SKM-1 treated with dmso at 0.1 percent for 144 hours (cell line): ENCODE measurements at regions not wholly inside any gene's neighbourhood (a gene's known extent, or its start where the extent isn't known, plus 50 kb on each side); places are given as distances from the start of the nearest gene placed in this dataset.

Experiments used
- DNase-seq: peaks from one replicate; lab custom pipeline; 2025; ENCODE audit not compliant: unreplicated experiment; lab: John Stamatoyannopoulos, UW

DNA sequence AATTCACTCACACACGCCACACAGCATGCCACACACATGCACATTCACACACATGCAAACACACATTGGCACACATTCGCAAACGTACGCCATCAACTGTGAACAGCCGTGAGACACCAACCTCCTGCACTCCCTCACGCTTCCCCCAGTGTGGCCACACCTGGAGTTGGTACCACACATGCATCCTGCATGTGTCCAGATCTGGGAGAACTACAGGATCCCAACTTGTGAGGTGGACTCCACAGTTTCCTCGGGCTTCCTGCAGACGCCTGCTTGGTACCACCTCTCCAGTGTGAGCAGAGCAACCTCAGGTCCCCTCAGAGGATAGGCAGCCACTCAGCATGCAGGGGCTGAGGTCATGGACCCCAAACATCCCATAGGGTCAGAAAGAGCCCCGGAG is 239.0 kb downstream of the EIPR1 start:
- DNase-seq, result no peak

DNA sequence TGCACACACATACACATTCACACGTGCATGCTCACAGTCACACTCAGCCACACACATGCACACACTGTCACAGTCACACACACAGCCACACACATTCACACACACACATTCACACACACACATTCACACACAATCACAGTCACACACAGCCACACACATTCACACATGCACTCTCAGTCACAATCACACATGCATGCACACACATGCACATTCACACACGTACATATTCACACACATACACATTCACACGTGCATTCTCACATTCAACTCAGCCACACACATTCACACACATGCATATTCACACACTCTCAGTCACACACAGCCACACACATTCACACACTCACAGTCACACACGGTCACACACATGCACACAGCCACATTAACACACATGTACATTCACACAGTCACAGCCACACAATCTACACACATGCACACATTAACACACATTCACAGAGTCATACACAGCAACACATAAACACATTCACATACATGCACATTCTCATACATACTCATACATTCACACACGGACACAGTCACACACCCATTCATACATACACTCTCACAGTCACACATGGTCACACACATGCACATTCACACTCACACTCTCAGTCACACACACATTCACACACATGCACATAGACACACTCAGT is 239.8 kb downstream of the EIPR1 start:
- no peak for DNase-seq

DNA sequence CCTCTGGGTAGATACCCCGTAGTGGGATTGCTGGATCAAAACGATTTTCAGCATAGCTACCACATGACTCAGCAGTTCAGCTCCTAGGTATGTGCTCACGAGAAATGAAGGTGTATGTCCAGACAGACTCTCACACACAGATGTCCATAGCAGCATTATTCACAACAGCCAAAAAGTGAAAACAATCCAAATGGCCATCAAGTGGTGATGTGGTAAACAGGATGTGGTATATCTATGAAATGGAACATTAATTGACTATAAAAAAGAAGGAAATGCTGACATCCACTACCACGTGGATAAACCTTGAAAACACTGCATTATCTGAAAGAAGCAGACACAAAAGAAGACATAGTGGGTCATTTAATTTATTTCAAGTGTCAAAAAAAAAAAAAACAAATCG is 241.9 kb downstream of the EIPR1 start:
- no peak for DNase-seq

DNA sequence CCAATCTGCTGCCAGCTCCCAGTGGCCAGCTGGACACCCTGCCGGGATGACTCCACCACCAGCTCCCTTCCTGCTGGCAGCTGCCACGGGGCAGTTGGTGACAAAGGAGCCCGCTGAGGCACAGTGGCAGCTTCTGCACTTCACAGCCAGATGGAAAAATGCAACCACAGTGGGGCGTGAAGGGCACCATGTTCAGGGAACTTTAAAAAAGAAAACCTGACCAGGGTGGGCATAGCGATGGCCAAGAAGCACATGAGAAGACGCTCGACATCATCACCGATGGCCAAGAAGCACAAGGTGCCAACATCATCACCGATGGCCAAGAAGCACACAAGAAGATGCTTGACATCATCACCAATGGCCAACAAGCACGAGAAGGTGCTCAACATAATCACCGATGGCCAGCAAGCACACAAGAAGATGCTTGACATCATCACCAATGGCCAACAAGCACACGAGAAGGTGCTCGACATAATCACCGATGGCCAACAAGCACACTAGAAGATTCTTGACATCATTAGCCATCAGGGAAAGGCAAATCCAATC is 243.5 kb downstream of the EIPR1 start:
- no peak for DNase-seq

DNA sequence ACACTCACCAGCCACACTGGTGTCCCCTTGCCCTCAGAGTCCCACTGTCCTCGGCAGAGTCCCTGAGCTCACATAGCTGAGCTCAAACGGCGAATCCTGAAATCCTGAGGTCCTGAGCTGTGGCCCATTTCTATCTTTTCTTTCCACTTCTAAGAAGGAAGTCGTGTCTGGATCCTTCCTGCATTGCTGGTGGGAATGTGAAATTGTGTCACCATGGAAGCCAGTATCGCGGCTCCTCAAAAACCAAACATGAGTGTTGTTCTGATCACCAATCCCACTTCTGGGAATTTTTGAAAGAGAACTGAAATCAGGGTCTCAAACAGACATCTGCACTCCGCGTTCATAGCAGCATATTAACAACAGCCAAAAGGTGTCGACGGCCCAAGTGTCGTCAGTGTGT is 244.7 kb downstream of the EIPR1 start:
- no peak for DNase-seq

DNA sequence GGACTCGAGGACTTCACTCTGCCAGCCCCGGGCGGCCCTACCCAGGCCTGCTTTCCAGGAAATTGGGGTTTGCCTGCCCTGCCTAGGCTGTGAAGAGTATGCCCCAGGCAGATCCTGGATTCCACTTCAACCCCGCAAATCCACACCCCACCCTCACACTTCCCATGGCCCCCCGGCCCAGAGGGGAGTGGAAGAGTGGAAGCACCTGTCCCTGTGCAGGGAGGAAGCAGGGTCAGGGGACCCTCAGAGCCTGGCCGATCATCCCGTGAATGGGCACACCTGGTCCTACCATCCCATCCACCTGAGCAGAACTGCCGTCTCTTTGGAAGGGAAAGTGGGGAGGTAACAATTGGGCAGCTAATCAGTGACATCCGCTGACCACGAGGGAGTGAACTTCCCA is 245.2 kb downstream of the EIPR1 start:
- DNase-seq, result no peak

DNA sequence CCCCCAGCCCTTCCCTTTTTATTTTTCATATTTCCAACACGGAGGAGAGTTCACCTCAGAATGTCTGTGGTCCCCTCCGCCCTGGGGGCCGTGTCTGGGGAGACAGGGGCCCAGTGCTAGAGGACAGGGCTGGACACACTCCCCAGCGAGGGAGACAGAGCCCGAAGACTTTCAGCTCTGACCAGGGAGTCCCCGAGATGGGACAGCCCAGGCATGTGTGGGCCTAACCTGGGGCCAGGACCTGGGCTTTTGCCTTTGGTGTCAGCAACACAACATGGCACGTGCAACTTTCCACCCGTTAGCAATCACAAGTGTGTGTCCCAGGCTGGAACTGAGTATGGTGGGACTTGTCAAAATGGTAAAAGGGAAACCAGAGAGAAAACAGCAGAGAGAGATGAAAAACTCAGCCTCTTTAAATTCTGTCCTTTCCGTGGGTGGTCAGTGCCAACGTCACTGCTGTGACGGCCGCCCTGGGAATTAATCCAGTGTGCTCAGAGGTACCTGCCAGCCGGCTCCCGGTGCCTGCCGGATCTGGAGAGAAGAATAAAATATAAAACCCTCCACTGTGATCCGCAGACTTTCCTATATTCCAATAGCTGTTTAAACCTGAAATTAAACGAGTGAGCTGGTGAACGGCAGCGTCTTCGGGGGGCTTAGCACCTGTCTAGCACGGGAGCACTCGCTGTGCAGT is 245.8 kb downstream of the EIPR1 start:
- no peak for DNase-seq

DNA sequence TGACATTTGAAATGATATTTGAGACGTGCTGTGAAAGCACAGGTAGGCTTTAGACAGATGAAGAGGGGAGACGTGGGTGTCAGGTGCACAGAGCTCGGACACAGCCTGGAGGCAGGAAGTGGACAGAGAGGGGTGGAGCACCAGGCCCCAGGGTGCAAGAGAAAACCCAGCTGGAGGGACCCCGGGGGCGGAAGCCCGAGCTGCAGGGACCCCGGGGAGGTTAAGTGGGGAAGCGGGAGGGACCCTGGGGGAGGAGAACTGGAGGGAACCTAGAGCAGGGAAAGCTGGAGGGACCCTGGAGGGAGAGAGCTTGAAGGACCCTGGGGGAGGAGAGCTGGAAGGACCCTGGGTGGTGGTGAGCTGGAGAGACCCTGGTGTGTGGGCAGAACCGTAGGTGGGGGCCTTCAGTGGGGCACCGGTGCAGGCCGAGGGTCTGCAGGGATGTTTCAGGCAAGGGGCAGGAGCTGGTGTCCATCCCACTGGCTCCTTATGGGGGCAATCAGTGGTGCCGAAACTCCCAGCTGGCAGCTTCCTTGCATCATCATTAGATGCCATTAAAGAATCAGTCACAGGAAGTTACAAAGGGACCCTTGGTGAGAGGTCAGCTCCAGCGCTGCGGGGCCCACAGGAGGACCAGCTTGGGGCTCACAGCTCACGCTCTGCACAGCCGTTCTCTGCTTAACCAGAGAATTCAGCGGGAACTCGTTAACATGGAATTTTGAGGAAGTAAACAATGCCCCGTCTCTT is 246.6 kb downstream of the EIPR1 start:
- no peak for DNase-seq

DNA sequence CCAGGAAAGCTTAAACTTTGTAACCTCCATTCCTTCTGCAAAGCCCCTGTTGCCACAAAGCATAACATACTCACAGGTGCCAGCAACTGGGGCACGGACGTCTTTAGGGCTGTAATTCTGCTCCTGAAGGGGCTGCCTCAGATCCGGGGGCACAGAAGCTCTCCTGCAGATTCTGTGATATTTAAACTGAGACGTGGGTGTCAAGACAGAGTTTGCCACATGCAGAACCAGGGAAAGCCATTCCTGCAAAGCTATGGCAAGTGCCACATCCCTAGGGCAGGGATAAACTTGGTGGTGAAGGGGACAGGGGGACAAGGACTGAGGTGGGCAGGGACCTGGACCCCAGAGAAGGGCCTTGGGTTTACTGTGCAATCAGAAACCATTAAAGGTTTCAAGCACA is 247.2 kb downstream of the EIPR1 start:
- no peak for DNase-seq

DNA sequence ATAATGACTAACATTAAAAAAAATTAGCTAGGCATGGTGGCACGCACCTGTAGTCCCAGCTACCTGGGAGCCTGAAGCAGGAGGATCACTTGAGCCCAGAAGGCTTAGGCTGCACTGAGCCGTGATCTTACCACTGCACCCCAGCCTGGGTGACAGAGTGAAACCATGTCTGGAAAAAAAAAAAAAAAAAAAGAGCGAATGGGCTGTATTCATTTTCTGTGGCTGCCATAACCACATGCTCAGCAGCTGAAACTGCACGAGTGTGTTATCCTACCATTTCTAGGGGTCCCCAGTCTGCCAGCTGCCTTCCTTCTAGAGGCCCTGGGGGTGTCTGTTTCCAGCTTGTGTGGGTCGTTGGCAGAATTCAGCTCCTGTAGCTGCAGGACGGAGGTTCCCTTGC is 247.8 kb downstream of the EIPR1 start:
- DNase-seq, result no peak

DNA sequence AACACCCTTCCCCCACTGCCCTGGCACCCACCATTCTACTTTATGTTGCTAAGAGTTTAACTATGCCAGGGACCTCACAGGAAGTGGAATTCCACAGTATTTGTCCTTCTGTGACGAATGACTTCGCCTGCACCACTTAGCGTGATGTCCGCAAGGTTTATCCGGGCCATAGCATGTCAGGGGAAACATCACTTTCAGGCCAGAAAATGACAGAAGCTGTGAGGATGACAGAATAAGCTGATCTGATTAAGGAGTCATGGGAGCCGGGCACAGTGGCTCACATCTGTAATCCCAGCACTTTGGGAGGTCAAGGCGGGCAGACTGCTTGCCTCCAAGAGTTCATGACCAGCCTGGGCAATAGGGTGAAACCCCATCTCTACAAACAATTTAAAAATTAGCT is 248.8 kb downstream of the EIPR1 start:
- no peak for DNase-seq

DNA sequence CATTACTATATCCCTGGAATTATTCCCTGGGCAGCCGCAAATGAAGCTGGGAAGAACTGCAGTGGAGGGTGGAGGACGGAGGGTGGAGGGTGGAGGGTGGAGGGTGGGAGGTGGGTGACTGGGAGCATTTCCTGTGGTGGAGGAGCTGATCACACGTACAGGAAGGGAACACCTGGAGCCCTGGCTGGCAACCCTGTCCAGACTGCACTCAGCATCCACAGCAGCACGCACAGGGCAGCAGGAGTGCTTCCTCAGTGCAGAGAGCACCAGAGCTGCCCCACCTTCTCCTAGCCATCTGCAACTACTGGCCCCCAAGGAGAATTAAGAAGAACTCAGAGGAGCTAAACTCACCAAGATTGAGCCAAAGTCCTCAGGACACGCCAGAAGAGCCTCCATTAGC is 249.9 kb downstream of the EIPR1 start:
- no peak for DNase-seq

DNA sequence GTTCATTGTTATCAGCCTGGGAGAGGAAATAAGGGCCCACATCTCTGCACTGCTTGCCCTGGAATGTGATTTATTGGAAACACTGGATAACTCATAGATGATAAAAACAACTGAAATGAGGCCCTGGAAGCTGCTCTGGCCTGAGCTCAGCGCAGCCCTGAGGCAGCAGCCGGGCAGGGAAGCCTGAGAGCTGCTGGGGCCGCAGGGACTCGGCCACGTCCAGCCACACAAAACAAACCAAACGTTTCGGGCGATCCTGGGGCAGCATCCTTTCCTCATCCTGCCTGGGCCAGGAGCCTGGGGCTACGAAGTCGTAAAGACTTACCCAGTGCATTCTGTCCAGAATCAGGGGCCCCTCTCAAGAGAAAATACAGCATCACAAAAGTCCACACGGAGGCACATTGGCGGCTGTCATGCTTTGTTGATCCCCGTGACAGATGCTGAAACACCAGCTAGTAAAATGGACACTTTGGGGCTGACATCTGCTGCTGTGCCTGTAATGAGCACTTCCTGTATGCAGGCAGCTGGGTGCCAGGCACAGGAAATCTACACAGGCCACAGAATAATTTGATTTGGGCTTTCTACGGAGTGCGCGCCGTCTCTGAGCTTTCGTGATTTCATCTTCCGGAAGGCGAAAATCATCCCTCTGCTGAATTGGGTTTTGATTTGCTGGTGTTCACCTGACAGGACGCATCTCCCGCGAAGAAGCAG is 250.6 kb downstream of the EIPR1 start:
- no peak for DNase-seq

DNA sequence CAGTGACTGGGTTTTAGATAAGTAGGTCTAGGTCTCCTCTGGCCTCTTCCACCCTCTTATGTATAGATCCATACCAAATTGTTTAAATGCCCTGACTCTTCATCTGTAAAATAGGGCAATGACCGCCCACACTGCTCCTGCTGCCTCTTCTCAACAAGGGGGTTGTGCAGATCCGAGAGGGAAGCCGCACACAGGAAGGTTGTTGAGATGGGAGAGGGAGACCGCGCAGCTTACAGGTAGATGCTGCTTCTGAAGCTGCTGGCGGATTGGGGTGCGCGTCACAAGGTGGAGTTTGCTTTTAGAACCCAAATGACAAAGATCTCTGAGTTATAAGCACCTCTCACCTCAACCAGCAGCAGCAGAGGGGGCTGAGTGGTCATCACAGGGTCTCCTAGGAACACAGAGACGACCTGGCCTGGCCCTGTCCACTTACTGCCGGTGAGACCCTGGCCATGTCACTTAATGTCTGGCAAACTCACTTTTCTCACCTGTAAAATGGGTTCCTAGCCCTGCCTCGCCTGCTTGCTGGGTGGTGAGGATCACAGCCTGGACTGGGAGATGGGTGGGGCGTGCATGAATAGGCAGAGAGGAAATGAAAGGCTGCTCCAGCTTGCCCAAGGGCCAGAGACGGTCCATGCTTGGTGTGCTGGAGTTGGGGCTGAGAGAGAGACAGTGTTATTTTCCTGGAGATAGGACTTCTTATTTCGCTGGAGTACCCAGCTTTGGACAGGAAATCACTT is 251.3 kb downstream of the EIPR1 start:
- no peak for DNase-seq

DNA sequence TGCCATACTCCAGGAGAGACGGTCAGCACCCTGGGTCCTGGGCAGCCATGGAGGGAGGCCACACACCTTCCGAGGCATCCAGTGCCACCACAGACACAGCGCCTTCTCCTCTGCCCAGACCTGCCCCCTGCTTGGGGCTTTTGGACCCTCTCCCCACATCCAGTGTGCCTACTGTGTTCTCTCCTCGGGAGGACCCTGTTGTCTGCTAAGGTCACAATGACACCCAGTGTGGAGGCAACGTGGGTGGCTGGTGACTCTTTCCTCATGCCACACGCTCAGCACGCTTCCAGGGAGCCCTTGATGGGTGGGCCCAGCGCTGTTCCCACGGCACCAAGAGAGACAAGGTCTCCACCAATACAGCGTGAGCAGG is 251.9 kb downstream of the EIPR1 start:
- DNase-seq, result no peak

DNA sequence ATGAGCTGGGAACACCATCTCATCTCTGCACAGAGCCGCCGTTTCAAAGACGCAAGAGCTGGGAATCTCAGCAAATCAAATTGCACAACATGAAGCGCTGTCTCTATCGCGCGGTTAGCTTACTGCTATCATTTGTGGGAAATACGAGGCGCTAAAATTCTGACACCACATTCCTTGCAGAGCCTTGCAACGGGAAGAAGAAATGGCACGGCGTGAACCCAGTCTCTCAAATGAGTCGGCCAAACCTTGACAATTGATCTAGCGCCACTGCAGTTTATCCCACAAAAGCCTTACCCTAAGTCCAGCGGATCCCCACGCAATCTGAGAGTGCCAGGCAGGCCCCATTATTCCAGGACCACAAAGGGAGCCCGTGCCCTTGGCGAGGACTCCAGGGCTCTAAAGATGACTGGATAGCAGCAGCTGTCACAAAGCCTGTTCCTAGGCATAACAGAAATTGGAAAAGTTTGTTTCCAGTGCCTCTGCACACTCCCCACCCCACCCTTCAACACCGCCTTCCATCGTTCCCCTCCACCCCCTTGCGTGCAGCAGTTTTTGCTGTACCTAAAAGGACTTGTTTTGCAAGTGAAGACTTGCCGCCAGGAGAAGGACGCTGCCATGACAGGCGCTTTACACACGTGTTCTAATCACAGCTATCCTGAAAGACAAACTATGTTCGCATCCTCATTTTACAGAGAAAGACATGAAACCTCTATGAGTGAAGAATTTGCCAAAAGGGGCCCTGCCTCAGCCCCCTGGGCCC is 252.4 kb downstream of the EIPR1 start:
- DNase-seq, result no peak

DNA sequence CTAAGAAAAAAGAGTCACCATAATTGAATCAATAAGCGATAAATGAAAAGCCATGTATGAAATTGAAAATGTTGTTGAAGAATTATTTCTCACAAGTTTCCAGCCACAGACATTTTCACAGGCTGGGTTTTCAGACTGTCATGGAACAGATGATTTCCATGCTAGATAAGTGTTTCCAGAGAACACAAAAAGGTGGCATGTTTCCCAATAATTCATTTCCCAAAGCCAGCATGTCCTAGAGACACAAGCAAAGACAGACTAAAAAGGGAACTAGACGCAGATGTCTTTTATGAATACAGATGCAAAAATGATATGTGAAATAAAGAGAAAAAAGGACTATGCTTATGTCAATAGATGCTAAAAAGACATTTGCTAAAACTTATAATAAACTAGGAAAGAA is 255.1 kb downstream of the EIPR1 start:
- no peak for DNase-seq

DNA sequence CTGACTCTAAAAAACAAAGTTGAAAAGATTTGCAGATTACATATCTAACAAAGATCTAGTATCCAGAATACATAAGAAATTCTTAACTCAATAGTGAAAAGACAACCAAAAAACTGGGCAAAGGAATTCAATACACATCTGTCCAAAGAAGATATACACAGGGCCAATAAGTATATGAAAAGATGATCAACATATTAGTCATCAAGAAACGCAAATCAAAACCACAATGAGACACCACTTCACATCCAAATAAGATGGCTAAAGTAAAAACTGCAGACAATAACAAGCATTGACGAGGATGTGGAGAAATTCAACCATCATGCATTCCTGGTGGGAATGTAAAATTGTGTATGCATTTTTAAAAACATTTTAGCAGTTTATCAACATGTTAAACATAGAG is 256.0 kb downstream of the EIPR1 start:
- no peak for DNase-seq

DNA sequence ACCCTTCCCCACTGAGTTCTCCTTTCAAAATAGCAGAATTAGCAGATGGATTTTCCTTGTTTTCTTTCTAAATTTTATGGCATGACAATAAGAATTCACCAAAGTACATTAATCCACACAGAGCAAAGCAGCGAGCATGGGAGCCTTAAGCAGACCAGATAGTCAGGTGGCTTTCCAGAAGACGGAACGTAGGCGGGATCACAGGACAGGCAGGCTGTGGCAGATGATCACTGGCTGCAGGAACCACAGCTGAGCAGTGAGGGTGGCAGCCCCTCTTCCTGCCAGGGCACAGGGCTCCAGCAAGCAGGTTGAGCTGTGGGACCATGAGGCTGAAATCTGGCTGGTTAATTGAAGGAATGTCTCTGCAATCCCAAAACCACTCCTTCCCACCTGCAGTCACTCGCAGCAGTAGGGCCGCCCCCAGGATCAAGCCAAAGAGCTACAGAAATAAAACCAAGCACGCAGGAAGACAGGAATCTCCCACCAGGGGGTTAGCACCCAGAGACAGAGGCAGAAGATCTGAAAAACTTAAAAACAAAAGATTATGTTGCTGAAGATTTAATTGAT is 259.9 kb downstream of the EIPR1 start:
- no peak for DNase-seq

DNA sequence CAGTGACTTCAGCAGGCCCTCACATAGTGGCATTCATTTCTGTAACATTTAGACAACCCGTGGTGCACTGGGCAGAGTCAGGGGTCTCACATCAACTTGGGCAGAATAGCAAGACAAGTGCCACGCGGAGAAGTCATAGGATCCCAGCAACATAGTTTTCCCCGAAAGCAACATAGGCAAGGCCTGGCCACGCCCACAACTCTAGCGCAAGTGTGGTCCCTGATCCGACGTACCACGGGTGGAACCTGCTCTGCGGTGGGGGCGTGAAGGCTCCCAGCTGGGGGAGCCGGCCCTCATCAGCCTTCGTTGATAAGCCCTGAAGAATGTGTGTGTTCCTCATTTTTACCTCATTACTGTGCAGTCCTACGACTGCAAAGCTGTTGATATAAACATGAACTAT is 261.2 kb downstream of the EIPR1 start:
- DNase-seq, result no peak
